Eye (tissue), 1 donor: ENCODE measurements at regions not wholly inside any gene's neighbourhood (a gene's known extent, or its start where the extent isn't known, plus 50 kb on each side); places are given as distances from the start of the nearest gene placed in this dataset.

Experiments used
- DNase-seq: peaks from one replicate; pipeline ENCODE4 v3.0.0-alpha.2; 2015

GRCh38 chr11:91854171-91854570, 370.4 kb upstream of the FAT3 start:
- DNase-seq: no peak

- no peak for DNase-seq
Observed at GRCh38 chr11:91851908-91852307, 372.7 kb upstream of the FAT3 start.

- no peak for DNase-seq
Observed at GRCh38 chr11:91850533-91851275, 373.9 kb upstream of the FAT3 start.

GRCh38 chr11:91850021-91850420, 374.6 kb upstream of the FAT3 start:
- no peak for DNase-seq

- DNase-seq: no peak
Observed at GRCh38 chr11:91846649-91847048, 378.0 kb upstream of the FAT3 start.

- no peak for DNase-seq
Observed at GRCh38 chr11:91846002-91846401, 378.6 kb upstream of the FAT3 start.

- no peak for DNase-seq
Observed at GRCh38 chr11:91840640-91841240, 383.9 kb upstream of the FAT3 start.

- DNase-seq: no peak
Observed at GRCh38 chr11:91837411-91838330, 386.9 kb upstream of the FAT3 start.

- no peak for DNase-seq
Observed at GRCh38 chr11:91835051-91835560, 389.5 kb upstream of the FAT3 start.

- no peak for DNase-seq
Observed at GRCh38 chr11:91828901-91829300, 395.7 kb upstream of the FAT3 start.

- no peak for DNase-seq
Observed at GRCh38 chr11:91825777-91826176, 398.8 kb upstream of the FAT3 start.

- no peak for DNase-seq
Observed at GRCh38 chr11:91823252-91823830, 401.3 kb upstream of the FAT3 start.

- DNase-seq: no peak
Observed at GRCh38 chr11:91822805-91823204, 401.8 kb upstream of the FAT3 start.

- no peak for DNase-seq
Observed at GRCh38 chr11:91820709-91821108, 403.9 kb upstream of the FAT3 start.

- DNase-seq: no peak
Observed at GRCh38 chr11:91819777-91820176, 404.8 kb upstream of the FAT3 start.

- DNase-seq: no peak
Observed at GRCh38 chr11:91819195-91819594, 405.4 kb upstream of the FAT3 start.

GRCh38 chr11:91817996-91818395, 406.6 kb upstream of the FAT3 start:
- no peak for DNase-seq

GRCh38 chr11:91813263-91813662, 411.4 kb upstream of the FAT3 start:
- no peak for DNase-seq

- no peak for DNase-seq
Observed at GRCh38 chr11:91810871-91811270, 413.7 kb upstream of the FAT3 start.

GRCh38 chr11:91805293-91805692, 419.3 kb upstream of the FAT3 start:
- no peak for DNase-seq

- DNase-seq: peak; percentile 55
Observed at GRCh38 chr11:91804042-91804441, 420.6 kb upstream of the FAT3 start.

- no peak for DNase-seq
Observed at GRCh38 chr11:91802475-91802874, 422.1 kb upstream of the FAT3 start.
